Eye (tissue), 1 donor: ENCODE measurements at regions not wholly inside any gene's neighbourhood (a gene's known extent, or its start where the extent isn't known, plus 50 kb on each side); places are given as distances from the start of the nearest gene placed in this dataset.

Experiments
- DNase-seq: peaks from one replicate; pipeline ENCODE4 v3.0.0-alpha.2; 2015

- DNase-seq: no peak
Measured at GRCh38 chr9:70478963-70479641, 64.6 kb upstream of the KLF9 start.

GRCh38 chr9:70477907-70478480 lies 63.5 kb upstream of the KLF9 start:
- no peak for DNase-seq

- no peak for DNase-seq
Measured at GRCh38 chr9:70477146-70477745, 62.8 kb upstream of the KLF9 start.

DNA sequence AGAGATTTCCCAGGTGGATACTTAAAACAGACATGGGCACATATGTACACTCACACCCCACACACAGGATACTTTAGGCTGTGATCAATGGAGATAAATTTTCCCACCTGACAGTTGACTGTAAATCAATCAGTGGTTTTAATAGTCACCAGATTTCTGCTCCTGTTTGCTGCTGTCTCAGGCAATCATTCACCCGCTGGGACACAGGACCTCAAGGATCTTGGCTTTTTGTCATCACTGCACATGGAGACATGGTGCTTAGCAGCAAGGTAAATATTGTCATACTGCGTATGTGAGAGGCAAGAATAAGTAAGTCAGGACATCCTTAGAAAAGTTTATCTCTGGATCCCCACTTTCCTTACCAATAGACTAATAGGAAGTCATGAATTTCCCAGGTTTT lies 60.8 kb upstream of the KLF9 start:
- no peak for DNase-seq

- no peak for DNase-seq
Measured at GRCh38 chr9:70474413-70474812, 60.0 kb upstream of the KLF9 start.

DNA sequence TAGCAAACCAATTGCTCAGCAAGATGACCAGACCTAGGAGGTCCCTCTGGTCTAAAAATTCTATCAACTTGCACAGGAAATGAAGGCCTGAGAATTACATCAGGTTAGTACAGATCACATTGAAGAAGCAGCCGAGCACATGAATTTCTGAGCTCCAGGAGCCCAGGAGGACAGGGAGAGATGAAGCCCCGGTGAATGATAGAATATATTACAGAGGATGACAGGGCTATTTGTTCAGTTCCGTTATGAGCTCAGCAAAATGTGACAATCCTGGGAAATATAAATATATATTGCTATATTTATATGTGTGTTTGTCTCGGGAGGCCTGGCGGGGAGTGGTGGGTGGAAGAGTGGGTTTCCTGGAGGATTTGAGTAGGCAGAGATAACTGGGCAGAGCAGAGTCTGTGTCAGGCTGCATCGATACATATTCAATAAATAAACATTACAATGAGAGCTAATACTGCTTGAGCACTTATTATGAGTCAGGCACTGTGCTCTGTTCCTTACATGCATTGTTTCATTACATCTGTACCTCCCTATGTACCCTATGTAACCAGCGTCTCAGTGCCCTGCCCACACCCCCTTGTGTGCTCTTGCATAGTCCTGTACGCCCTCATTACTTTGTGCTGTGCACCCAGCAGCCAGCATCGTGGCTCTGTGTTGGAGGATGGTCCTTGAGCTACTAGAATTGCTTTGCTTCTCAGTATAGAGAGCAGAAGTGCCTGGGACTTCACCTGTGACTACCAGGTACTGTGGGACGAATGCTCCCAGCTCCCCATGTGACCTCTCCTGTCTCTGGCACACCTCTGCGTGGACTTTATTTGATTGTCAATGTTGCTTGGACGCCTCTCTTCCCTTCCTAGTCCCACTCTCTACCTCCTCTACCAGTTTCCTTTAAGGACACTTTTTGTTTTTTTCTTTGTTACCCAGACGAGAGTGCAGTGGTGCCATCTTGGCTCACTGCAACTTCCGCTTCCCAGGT lies 58.1 kb upstream of the KLF9 start:
- DNase-seq: no peak

GRCh38 chr9:70470050-70471015 lies 55.9 kb upstream of the KLF9 start:
- DNase-seq: peak; percentile 17

GRCh38 chr9:70468291-70468690 lies 53.8 kb upstream of the KLF9 start:
- DNase-seq: no peak

DNA sequence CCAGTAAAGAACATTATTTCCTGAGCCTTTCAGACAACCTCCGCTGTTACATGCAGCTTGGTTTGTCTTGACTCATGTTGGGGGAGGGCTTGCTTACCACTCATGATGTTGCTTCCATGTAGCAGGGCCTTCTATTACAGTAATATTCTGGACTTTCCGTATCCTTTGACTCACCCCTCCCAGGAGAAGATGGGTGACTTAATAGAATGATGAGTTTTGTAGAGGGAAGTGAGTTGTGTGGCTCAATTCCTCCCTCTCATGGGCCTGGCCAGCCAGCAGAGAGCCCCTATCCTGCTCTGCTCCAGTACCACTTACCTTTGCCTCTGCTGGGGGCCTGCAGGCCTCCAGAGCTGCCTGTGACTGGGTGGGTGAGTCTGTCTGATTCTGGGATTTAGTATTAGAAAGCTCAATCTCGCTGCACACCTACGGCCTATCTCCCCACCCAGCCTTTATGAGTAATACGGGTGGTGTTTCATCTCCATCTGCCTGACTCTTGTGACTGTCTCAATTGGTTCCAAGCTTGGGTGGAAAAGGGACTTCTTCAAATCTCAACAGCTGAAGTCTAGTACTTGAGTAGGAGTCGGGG lies 52.6 kb upstream of the KLF9 start:
- DNase-seq: no peak

DNA sequence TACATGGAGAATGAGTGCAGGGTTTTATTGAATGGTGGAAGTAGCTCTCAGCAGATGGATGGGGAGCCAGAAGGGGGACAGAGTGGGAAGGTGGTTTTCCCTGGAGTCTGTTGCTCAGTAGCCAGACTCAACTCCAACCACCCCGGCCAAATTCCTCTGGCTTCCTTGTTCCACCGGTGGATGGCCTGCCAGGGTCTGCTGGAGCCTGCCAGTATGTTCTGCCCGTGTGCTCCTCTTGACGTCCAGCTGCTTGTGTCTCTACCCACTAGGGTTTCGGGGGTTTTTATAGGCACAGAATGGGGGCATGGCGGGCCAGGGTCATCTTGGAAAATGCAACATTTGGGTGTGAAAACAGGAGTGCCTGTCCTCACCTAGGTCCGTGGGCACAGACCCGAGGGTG lies 51.4 kb upstream of the KLF9 start:
- DNase-seq: no peak

- no peak for DNase-seq
Measured at GRCh38 chr9:70465398-70465797, 50.9 kb upstream of the KLF9 start.
